Femur (tissue), 1 donor: ENCODE measurements at regions not wholly inside any gene's neighbourhood (a gene's known extent, or its start where the extent isn't known, plus 50 kb on each side); places are given as distances from the start of the nearest gene placed in this dataset.
A peak's percentile ranks its signal among the peaks of the same experiment; 100 is the strongest.

ENCODE experiments used
- DNase-seq: peaks from one replicate; pipeline ENCODE4 v3.0.0-alpha.2; 2017

DNA sequence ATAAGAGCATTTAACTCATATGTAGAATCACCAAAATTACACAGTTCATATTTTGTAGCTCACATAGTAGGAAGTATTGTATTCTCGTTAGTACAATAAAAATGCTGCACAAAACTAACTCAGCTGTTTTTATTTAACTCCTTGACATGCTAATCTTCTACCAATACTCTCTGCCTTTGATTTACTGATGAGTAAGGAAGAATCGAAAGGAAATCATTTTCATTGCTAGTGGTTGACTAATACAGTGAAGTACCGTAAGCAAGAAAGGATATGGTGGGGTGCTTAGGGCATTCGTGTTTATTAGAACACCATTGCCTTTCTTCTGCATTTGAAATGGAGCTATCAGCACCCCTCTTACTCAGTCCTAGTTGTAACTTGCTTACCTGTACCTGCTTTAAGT is 1239.1 kb upstream of the TENM3 start:
- DNase-seq, result no peak

DNA sequence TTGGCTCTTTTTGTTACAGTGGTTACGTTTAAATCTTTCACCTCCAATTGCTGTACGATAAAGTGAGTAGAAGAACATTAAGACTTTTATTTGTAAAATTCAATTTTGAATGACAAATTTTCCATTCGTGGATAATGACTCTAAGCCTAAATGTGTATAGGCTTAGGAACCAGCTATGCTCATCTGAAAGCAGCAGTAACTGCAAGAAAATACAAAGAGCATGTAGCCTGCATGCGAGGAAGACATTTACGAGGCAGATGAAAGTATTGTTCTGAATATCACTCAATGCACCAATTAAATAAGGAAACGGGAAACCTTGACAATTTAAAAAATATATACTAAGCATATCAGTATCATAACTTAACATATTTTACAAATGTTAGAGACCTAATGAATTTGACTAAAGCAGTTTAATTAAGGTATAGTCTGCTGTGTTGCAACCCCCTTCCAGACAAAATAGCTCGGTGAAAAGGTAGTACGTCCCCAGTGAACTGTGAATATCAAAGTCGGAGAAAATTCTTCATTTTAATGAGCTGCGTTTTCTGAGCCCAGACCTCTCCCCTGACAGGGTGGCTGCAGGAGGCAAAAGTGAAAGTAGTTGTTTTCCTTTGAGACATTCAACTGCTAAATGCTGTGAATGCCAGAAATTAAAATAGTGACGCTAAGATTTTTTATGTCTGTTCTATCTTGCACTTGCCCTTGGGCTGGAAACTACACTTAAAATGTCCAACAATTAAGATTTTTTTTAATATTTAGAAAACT is 1236.5 kb upstream of the TENM3 start:
- no peak for DNase-seq

DNA sequence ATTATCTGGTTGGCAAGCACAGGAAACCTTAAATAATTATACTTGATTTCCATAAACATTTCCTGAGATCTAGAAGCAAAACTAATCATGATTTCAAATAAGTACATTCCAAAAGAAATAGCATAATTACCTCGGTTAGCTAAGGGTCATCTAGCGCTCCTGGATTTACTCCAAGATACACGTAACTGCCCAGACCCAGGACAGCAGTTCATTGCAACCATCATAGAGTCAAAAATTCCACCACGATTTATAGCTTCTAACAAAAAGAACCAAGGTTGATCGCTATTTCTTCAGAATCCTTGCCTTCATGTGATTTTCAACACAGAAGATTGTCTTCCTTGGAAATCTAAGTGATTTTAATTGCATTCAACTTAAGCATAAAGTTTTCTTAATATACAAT is 1235.5 kb upstream of the TENM3 start:
- DNase-seq, result no peak

DNA sequence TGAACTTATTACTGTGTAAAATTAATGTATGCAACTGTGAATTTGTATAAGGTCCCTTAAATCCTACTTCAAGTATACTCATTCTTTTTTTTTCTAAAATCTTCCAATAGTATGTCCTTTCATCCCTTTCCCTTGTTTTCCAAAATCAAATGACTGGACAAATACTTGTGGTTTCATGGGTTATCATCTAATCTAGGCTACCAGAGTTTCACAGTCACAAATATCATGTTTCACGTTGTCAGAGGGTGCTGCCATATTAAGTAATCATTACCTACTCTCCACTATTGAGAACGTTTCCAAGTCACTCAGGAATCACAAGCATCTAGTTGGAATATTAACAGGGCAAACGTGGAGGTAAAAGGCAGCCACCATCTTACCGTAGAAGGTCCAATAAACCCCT is 1235.0 kb upstream of the TENM3 start:
- DNase-seq, result no peak

DNA sequence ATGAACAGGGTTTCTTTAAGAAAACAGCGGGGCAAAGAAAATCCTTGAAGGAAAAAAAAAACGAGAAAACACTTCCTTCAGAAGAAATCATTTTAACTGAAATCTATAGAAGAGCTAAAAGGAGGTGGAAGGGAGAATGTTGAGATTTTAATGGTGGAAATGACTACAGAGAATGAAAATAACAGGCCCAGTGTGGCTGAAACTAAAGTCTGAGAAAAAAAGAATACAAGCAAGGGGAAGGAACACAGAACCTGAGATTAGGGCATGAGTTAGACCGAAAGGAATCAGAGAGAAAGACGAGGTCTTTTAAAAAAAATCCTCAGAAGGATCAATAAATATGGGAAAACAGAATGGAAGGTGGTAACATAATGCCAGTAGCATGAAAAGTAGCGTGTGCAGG is 1230.0 kb upstream of the TENM3 start:
- DNase-seq, result no peak

DNA sequence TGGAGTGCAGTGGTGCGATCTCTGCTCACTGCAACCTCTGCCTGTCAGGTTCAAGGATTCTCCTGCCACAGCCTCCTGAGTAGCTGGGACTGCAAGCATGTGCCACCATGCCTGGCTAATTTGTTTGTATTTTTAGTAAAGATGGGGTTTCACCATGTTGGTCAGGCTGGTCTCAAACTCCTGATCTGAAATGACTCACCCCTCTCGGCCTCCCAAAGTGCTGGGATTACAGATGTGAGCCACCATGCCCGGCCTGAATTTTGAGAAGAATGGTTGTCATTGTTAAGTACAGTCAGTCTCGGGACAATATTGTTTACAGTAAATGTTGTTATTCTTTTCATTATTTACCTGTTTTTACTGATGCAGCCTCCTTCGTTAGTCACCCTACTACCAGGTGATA is 1226.2 kb upstream of the TENM3 start:
- no peak for DNase-seq

- no peak for DNase-seq
Observed at GRCh38 chr4:181018472-181018871, 1224.7 kb upstream of the TENM3 start.

- no peak for DNase-seq
Observed at GRCh38 chr4:181018913-181019312, 1224.3 kb upstream of the TENM3 start.

GRCh38 chr4:181020456-181020855 is 1222.7 kb upstream of the TENM3 start:
- no peak for DNase-seq

GRCh38 chr4:181021213-181021612 is 1222.0 kb upstream of the TENM3 start:
- no peak for DNase-seq

- DNase-seq, result peak; percentile 22
Observed at GRCh38 chr4:181030135-181030921, 1212.9 kb upstream of the TENM3 start.

- no peak for DNase-seq
Observed at GRCh38 chr4:181030961-181031360, 1212.2 kb upstream of the TENM3 start.

DNA sequence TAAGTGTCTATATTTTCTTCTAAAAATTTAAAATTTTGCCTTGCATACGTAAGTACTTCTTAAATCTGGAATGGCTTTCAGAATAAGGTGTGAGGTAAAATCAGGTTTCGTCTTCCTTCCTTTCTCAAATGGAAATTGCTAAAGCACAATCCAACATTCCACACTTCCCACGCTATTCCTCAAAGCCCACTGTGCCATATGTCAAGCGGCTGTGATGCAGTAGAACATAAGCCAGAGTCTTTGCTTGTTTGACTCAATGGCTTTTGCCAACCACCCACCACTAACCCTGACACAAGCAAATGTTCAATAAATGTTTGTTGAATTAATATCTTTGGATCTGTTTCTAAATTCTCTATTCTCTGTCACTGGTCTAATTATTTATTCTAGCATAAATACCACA is 1199.7 kb upstream of the TENM3 start:
- no peak for DNase-seq

GRCh38 chr4:181046809-181047208 is 1196.4 kb upstream of the TENM3 start:
- no peak for DNase-seq

GRCh38 chr4:181051931-181052330 is 1191.3 kb upstream of the TENM3 start:
- no peak for DNase-seq

- DNase-seq, result no peak
Observed at GRCh38 chr4:181061787-181062186, 1181.4 kb upstream of the TENM3 start.

- DNase-seq, result no peak
Observed at GRCh38 chr4:181063212-181063611, 1180.0 kb upstream of the TENM3 start.

GRCh38 chr4:181077341-181077740 is 1165.9 kb upstream of the TENM3 start:
- DNase-seq, result no peak

DNA sequence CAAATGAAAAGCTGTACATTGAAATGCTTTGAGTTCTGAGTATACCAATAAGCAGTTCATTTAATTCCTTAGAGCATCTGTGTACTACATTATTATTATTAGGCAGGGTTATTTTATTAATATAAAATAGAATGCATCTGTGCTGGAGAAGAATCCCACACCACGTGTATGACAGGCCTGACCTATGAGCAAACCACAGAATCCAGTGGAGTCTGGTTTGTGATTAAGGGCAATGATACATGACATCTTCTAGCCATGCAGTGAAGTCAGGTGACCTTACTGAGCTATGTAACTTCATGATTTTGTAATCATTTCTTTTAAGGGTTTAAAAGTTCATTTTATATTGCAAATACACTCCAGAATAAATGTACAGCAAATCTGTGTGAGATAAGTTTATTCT is 1165.0 kb upstream of the TENM3 start:
- DNase-seq, result no peak

- no peak for DNase-seq
Observed at GRCh38 chr4:181083757-181084361, 1159.3 kb upstream of the TENM3 start.

- no peak for DNase-seq
Observed at GRCh38 chr4:181085557-181085956, 1157.6 kb upstream of the TENM3 start.

DNA sequence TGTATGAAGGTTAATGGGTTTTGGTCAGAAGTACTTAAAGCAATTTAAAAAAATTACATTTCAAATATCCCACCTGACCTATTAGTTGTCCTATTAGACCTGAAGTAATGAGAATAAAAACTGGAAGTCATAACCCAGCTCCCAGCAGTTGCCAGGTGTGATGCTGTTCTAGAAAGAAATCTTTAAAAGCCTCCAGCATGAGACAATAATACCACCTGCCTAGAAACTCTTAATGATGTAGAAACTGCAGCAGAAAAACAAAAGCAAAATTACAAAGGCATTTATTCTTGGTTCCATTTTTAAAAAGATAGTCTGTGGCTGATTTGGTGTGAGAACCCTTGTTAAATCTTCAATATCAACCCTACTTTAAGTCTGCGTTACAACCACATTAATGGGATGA is 1137.7 kb upstream of the TENM3 start:
- DNase-seq, result no peak

- no peak for DNase-seq
Observed at GRCh38 chr4:181106398-181106797, 1136.8 kb upstream of the TENM3 start.

DNA sequence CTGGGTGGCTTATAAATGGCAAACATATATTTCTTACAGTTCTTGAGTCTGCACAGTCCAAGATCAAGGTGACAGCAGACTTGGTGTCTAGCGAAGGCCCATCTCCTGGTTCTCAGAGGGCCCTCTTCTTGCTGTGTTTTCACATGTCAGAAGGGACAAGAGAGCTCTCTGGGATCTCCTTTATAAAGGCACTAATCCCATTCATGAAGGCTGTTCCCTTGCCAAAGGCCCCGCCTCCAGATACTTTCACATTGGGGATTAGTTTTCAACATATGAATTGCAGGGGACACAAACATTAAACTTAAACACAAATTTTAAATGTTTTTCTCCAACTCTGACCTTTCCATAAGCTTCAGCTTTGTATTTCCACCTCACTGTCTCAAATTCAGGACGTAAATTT is 1135.0 kb upstream of the TENM3 start:
- no peak for DNase-seq
